ENCODE measurements at regions not wholly inside any gene's neighbourhood (a gene's known extent, or its start where the extent isn't known, plus 50 kb on each side); places are given as distances from the start of the nearest gene placed in this dataset.

GRCh38 chr2:226660526-226660925, 139.1 kb downstream of the IRS1 start:
- TF ChIP-seq POLR2AphosphoS5 (IDR thresholded peaks at IDR 0.05; ENCODE audit: low read depth) (no peak), EZH2 (IDR thresholded peaks at IDR 0.05; ENCODE audit: low read depth, unreplicated experiment) (no peak), JUNB (IDR thresholded peaks at IDR 0.05; ENCODE audit: unreplicated experiment) (no peak)
- TF ChIP-seq, protein P1, sequence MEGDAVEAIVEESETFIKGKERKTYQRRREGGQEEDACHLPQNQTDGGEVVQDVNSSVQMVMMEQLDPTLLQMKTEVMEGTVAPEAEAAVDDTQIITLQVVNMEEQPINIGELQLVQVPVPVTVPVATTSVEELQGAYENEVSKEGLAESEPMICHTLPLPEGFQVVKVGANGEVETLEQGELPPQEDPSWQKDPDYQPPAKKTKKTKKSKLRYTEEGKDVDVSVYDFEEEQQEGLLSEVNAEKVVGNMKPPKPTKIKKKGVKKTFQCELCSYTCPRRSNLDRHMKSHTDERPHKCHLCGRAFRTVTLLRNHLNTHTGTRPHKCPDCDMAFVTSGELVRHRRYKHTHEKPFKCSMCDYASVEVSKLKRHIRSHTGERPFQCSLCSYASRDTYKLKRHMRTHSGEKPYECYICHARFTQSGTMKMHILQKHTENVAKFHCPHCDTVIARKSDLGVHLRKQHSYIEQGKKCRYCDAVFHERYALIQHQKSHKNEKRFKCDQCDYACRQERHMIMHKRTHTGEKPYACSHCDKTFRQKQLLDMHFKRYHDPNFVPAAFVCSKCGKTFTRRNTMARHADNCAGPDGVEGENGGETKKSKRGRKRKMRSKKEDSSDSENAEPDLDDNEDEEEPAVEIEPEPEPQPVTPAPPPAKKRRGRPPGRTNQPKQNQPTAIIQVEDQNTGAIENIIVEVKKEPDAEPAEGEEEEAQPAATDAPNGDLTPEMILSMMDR (conservative IDR thresholded peaks at IDR 0.05; ENCODE audit: low read depth in 2 of 2): no peak
